GM21423 (cell line): ENCODE measurements at regions not wholly inside any gene's neighbourhood (a gene's known extent, or its start where the extent isn't known, plus 50 kb on each side); places are given as distances from the start of the nearest gene placed in this dataset.

ENCODE experiments used
- ATAC-seq: cut with Tn5 transposase; IDR thresholded peaks from one replicate; pipeline ENCODE4 v1.9.1; 2021; ENCODE audit warnings: mild to moderate bottlenecking, moderate library complexity; ENCODE audit not compliant: unreplicated experiment

GRCh38 chr2:12192762-12193161 lies 446.3 kb downstream of the LPIN1 start:
- no peak for ATAC-seq

- no peak for ATAC-seq
Observed at GRCh38 chr2:12194968-12195367, 448.5 kb downstream of the LPIN1 start.

- ATAC-seq = no peak
Observed at GRCh38 chr2:12196495-12196894, 450.1 kb downstream of the LPIN1 start.

- no peak for ATAC-seq
Observed at GRCh38 chr2:12197133-12197532, 450.7 kb downstream of the LPIN1 start.

- no peak for ATAC-seq
Observed at GRCh38 chr2:12199491-12200211, 453.2 kb downstream of the LPIN1 start.

GRCh38 chr2:12201369-12201768 lies 454.9 kb downstream of the LPIN1 start:
- no peak for ATAC-seq

GRCh38 chr2:12202313-12203075 lies 456.1 kb downstream of the LPIN1 start:
- ATAC-seq = no peak

- ATAC-seq = no peak
Observed at GRCh38 chr2:12203528-12203927, 457.1 kb downstream of the LPIN1 start.

- ATAC-seq = no peak
Observed at GRCh38 chr2:12205086-12205485, 458.7 kb downstream of the LPIN1 start.

- ATAC-seq = no peak
Observed at GRCh38 chr2:12207491-12207890, 461.1 kb downstream of the LPIN1 start.

GRCh38 chr2:12210016-12210933 lies 463.8 kb downstream of the LPIN1 start:
- no peak for ATAC-seq

GRCh38 chr2:12211326-12212175 lies 465.1 kb downstream of the LPIN1 start:
- ATAC-seq = no peak

GRCh38 chr2:12212841-12213597 lies 466.6 kb downstream of the LPIN1 start:
- ATAC-seq = no peak

GRCh38 chr2:12217175-12217574 lies 470.7 kb downstream of the LPIN1 start:
- ATAC-seq = no peak

- ATAC-seq = no peak
Observed at GRCh38 chr2:12219761-12220160, 473.3 kb downstream of the LPIN1 start.

GRCh38 chr2:12221584-12221983 lies 475.2 kb downstream of the LPIN1 start:
- ATAC-seq = no peak

GRCh38 chr2:12222554-12222953 lies 476.1 kb downstream of the LPIN1 start:
- ATAC-seq = no peak

- no peak for ATAC-seq
Observed at GRCh38 chr2:12223732-12224131, 477.3 kb downstream of the LPIN1 start.

GRCh38 chr2:12226653-12227052 lies 480.2 kb downstream of the LPIN1 start:
- ATAC-seq = no peak
